ENCODE measurements at regions not wholly inside any gene's neighbourhood (a gene's known extent, or its start where the extent isn't known, plus 50 kb on each side); places are given as distances from the start of the nearest gene placed in this dataset.

DNA sequence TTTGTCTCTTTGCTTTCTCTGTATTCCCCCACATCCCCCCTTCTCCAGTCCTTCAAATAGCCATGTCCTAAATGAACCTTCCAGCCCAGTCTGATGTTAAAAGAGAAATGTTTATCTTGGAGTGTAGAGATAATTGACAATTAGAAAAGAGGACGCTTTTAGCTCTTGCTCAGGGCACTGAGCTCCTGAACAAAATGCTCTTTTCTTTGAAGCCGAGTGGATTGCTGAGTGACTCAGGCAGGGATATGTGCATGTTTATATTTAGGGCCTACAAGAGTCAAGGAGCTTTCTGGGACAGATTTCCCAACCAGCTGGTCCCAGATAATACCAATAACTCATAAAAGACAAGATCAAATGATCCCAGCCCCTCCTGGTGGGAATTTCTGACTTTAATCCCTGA is 88.0 kb upstream of the SETBP1 start:
- intact Hi-C loops (cut with DNase I): no loop called here
- TF ChIP-seq, protein P1, sequence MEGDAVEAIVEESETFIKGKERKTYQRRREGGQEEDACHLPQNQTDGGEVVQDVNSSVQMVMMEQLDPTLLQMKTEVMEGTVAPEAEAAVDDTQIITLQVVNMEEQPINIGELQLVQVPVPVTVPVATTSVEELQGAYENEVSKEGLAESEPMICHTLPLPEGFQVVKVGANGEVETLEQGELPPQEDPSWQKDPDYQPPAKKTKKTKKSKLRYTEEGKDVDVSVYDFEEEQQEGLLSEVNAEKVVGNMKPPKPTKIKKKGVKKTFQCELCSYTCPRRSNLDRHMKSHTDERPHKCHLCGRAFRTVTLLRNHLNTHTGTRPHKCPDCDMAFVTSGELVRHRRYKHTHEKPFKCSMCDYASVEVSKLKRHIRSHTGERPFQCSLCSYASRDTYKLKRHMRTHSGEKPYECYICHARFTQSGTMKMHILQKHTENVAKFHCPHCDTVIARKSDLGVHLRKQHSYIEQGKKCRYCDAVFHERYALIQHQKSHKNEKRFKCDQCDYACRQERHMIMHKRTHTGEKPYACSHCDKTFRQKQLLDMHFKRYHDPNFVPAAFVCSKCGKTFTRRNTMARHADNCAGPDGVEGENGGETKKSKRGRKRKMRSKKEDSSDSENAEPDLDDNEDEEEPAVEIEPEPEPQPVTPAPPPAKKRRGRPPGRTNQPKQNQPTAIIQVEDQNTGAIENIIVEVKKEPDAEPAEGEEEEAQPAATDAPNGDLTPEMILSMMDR (IDR thresholded peaks at IDR 0.05): no peak
- DNase-seq: no peak
- no peak for ATAC-seq
- Histone ChIP-seq H3K4me3 (no peak overlapping the region), H3K36me3 (no peaks in the 10 kb centered on the region), H3K4me1 (no peaks in the 10 kb centered on the region), H3K9me3 (no peaks in the 10 kb centered on the region), H3K27ac (no peak overlapping the region), H3K27me3 (no peaks in the 10 kb centered on the region)

DNA sequence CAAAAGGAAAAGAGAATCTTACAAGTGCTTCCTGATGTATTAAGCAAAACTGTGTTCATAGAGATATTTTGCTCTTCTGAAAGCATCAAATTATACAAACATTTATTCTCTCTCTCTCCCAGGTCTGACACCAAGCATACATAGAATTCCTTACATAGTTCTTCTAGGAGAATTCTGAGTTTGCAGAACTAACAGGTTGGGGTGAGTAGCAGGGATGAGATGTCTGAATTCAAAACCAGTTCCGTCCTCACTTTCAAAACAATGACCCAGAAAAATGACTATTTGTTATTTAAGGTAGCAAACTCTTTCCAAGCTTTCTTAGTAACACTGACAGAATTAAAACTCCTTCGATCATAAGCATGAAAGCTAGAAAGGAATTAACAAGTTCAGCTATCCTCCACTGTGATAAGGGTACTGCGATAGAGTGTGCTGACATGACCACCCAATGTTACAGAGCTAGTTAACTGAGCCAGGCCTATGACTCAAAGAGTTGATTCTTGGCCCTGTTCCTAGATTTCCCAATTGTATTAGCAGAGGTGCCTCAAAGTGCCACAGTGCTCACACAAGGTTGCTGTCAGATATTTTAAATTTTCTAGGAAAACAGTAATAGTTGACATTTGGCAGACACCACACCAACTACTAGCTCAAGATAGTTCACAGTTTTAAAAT is 85.8 kb upstream of the SETBP1 start:
- Histone ChIP-seq H3K4me3 (no peak overlapping the region), H3K9me3 (no peaks in the 10 kb centered on the region), H3K27me3 (no peaks in the 10 kb centered on the region), H3K27ac (no peak overlapping the region), H3K36me3 (no peaks in the 10 kb centered on the region), H3K4me1 (no peaks in the 10 kb centered on the region)
- no peak for ATAC-seq
- no peak for DNase-seq
- TF ChIP-seq, protein P1 (IDR thresholded peaks at IDR 0.05): no peak
- intact Hi-C loops (cut with DNase I): no loop called here

DNA sequence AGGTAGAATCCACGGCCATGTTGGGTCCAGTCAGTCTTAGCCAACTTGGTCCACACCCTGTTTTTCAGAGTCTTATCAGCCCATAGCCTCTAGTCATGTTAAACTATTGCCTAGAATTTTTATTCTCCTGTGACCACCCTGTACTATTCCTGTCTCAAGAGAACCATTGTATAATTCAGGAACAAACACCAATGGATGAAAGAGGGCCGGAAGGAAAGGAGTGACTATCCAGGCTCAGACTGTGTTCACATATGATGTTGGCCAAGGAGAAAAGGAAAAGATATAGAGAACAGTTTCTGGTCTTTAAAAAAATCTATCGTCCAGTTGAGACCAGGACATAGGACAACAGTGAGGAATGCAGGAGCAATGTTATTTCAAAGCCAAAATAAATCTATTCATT is 82.9 kb upstream of the SETBP1 start:
- no peak overlapping the region for H3K4me3 ChIP-seq
- TF ChIP-seq, protein P1 (IDR thresholded peaks at IDR 0.05): no peak
- no peaks in the 10 kb centered on the region for H3K9me3 ChIP-seq
- peak overlapping the region; percentile 6 for H3K27ac ChIP-seq
- no peaks in the 10 kb centered on the region for H3K4me1 ChIP-seq
- no peak for ATAC-seq
- no peaks in the 10 kb centered on the region for H3K36me3 ChIP-seq
- no peak for DNase-seq
- no peaks in the 10 kb centered on the region for H3K27me3 ChIP-seq
- intact Hi-C loops (cut with DNase I): no loop called here

DNA sequence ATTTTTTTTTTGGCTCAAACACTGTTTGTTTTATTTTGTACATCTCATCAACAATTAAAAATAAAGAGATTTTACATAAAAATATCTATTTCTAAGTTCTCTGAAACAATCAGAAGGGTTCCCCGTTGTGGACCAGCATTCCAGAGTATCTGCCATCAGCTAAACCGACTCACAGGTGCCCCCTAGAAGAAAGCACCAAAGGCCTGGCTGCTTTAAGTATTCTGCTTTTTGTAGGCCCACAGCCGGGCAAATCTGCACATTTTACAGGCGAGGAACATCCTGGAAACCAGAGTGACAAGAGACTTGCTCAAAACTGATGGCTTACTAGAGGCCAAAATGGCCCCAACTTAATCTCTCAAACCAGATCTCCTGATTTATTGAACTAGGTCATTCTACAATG is 82.2 kb upstream of the SETBP1 start:
- TF ChIP-seq, protein P1 (IDR thresholded peaks at IDR 0.05): no peak
- no peaks in the 10 kb centered on the region for H3K4me1 ChIP-seq
- no peak overlapping the region for H3K4me3 ChIP-seq
- DNase-seq (no peak), ATAC-seq (no peak)
- H3K27me3 ChIP-seq: no peaks in the 10 kb centered on the region
- H3K9me3 ChIP-seq: no peaks in the 10 kb centered on the region
- intact Hi-C loops (cut with DNase I): no loop called here
- no peaks in the 10 kb centered on the region for H3K36me3 ChIP-seq
- H3K27ac ChIP-seq: no peak overlapping the region

DNA sequence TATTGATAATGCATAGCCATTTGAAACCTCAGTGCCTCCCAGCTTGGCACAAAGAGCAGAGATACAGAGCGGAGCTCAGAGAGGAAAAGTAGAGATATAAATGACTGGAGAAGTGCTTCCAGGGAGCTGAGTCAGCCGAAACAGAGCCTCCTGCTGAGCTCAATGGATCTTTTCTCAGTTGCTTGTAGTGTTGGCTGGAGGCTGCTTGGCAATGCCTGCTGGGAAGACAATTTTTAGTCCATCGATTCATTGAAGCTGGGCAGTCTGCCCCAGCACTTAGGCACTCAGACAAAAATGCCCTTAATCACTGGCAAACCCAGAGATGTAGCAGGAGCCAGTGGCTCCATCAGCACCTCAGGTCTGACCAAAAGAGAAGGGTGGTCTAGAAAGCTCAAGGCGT is 81.3 kb upstream of the SETBP1 start:
- Histone ChIP-seq H3K27me3 (no peaks in the 10 kb centered on the region), H3K4me1 (no peaks in the 10 kb centered on the region), H3K27ac (no peak overlapping the region), H3K36me3 (no peaks in the 10 kb centered on the region), H3K4me3 (no peak overlapping the region), H3K9me3 (no peaks in the 10 kb centered on the region)
- intact Hi-C loops (cut with DNase I): no loop called here
- TF ChIP-seq, protein P1 (IDR thresholded peaks at IDR 0.05): no peak
- DNase-seq (no peak), ATAC-seq (no peak)

DNA sequence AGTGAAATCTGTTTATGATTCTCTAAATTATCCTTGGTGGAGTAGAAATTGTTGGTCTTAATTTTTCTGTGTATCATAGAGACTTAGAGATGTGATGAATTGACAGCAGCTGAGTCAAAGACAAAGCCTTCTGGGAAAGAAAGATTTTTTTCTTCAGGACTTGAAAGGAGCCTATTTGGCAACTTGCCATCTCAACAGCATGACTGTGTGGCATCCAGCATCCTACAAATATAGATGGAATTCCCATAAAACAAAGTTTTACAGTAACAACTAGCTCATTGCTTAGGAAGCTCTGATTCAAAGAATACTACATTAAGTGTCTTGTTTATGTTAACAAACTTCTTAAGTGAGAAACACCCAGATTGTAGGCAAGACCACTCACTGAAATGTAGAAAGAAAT is 79.2 kb upstream of the SETBP1 start:
- Histone ChIP-seq H3K4me3 (no peak overlapping the region), H3K36me3 (no peaks in the 10 kb centered on the region), H3K27ac (no peak overlapping the region), H3K9me3 (no peaks in the 10 kb centered on the region), H3K4me1 (no peaks in the 10 kb centered on the region), H3K27me3 (no peaks in the 10 kb centered on the region)
- ATAC-seq (no peak), DNase-seq (no peak)
- intact Hi-C loops (cut with DNase I): no loop called here
- TF ChIP-seq, protein P1 (IDR thresholded peaks at IDR 0.05): no peak

All from upper lobe of right lung (tissue), 1 donor.